B cell (primary cell): ENCODE measurements at regions not wholly inside any gene's neighbourhood (a gene's known extent, or its start where the extent isn't known, plus 50 kb on each side); places are given as distances from the start of the nearest gene placed in this dataset.

Experiments
- CTCF ChIP-seq: fragments of 200-600 bp; IDR thresholded peaks from one replicate; pipeline ENCODE4 v1.8.0; 2022; ENCODE audit warnings: antibody characterized with exemption, mild to moderate bottlenecking
- EZH2 ChIP-seq: IDR thresholded peaks from 2 replicates; pipeline ENCODE4 v1.6.1; 2012; ENCODE audit warnings: borderline replicate concordance, low read depth, mild to moderate bottlenecking, moderate library complexity, low read length; ENCODE audit not compliant: insufficient read depth, poor library complexity, severe bottlenecking

- no peak for TF ChIP-seq CTCF
- TF ChIP-seq EZH2, result no peak
These were observed 2004.3 kb upstream of the ADGRL3 start for GRCh38 chr4:59195839-59196238.
